Uterus (tissue), 3 donors: ENCODE measurements at regions not wholly inside any gene's neighbourhood (a gene's known extent, or its start where the extent isn't known, plus 50 kb on each side); places are given as distances from the start of the nearest gene placed in this dataset.

Source experiments
- DNase-seq, 2 donors: peaks; one replicate each; pipeline ENCODE4 v3.0.0-alpha.2; 2019 to 2020
- H3K27ac ChIP-seq, 2 donors: fragments of 200-600 bp; sonication (generic); 1 replicate in 1 of 2; 2 replicates in 1 of 2; pipeline ENCODE4 v1.5.1; 2016 to 2018
- H3K27me3 ChIP-seq, 2 donors: fragments of 200-600 bp; sonication (generic); one replicate each; pipeline ENCODE4 v1.5.1; 2018 to 2019; ENCODE audit warnings: control low read depth in 1 of 2
- H3K36me3 ChIP-seq, 2 donors: fragments of 200-600 bp; sonication (generic); one replicate each; pipeline ENCODE4 v1.5.1; 2019; ENCODE audit warnings: control low read depth in 1 of 2
- H3K4me1 ChIP-seq, 2 donors: fragments of 200-600 bp; sonication (generic); one replicate each; pipeline ENCODE4 v1.5.1; 2018 to 2019; ENCODE audit warnings: control low read depth in 1 of 2
- H3K4me3 ChIP-seq, 2 donors: fragments of 200-600 bp; sonication (generic); 1 replicate in 1 of 2; 2 replicates in 1 of 2; pipeline ENCODE4 v1.5.1; 2018 to 2019; ENCODE audit warnings: mild to moderate bottlenecking in 1 of 2
- H3K9me3 ChIP-seq, 2 donors: fragments of 200-600 bp; sonication (generic); one replicate each; pipeline ENCODE4 v1.5.1; 2019; ENCODE audit warnings: control low read depth in 1 of 2
- CTCF ChIP-seq, 4 experiments: fragments of 200-600 bp in 2 of 4; fragments of 450-650 bp in 2 of 4; sonication (generic) in 2 of 4; IDR thresholded peaks; one replicate each; pipeline ENCODE4 v1.5.1; 2016 to 2019; ENCODE audit warnings: antibody characterized with exemption in 4 of 4, mild to moderate bottlenecking in 2 of 4, moderate library complexity in 1 of 4
- POLR2A ChIP-seq, 2 donors: fragments of 450-650 bp; IDR thresholded peaks; one replicate each; pipeline ENCODE4 v1.6.1; 2016; ENCODE audit warnings: antibody characterized with exemption in 2 of 2, mild to moderate bottlenecking in 1 of 2, moderate library complexity in 1 of 2
- intact Hi-C: fragments of 100-400 bp; cut with DNase I; formaldehyde crosslinking; loops from one replicate; pipeline ENCODE4 v1.15.1; 2023; ENCODE audit warnings: low total_unique reads
- donor health status: DM: yes; HTN: yes; CAD: no.

- H3K4me1 ChIP-seq: no peaks in the 10 kb centered on the region
- no peak for TF ChIP-seq POLR2A (IDR thresholded peaks at IDR 0.05)
- TF ChIP-seq CTCF (IDR thresholded peaks at IDR 0.05): no peak
- H3K36me3 ChIP-seq: no peaks in the 10 kb centered on the region
- DNase-seq: no peak
- H3K9me3 ChIP-seq: no peaks in the 10 kb centered on the region
- no peak overlapping the region for H3K4me3 ChIP-seq
- no peak overlapping the region for H3K27ac ChIP-seq
- intact Hi-C loops: no loop called here
- no peaks in the 10 kb centered on the region for H3K27me3 ChIP-seq
These were observed 1135.7 kb upstream of the AGA start for GRCh38 chr4:178577933-178578332.

- Histone ChIP-seq H3K27me3 (no peaks in the 10 kb centered on the region), H3K4me1 (no peaks in the 10 kb centered on the region), H3K9me3 (no peaks in the 10 kb centered on the region), H3K36me3 (no peaks in the 10 kb centered on the region), H3K27ac (no peak overlapping the region), H3K4me3 (no peak overlapping the region)
- DNase-seq: no peak
- TF ChIP-seq CTCF (IDR thresholded peaks at IDR 0.05): no peak
- TF ChIP-seq POLR2A (IDR thresholded peaks at IDR 0.05): no peak
- intact Hi-C loops: no loop called here
These were observed 1153.4 kb upstream of the AGA start for GRCh38 chr4:178595500-178596138.

GRCh38 chr4:178598672-178599071, 1156.4 kb upstream of the AGA start:
- DNase-seq: no peak
- intact Hi-C loops: no loop called here
- TF ChIP-seq CTCF (IDR thresholded peaks at IDR 0.05) (no peak), POLR2A (IDR thresholded peaks at IDR 0.05) (no peak)
- no peaks in the 10 kb centered on the region for H3K27me3 ChIP-seq
- no peaks in the 10 kb centered on the region for H3K4me1 ChIP-seq
- no peaks in the 10 kb centered on the region for H3K36me3 ChIP-seq
- H3K4me3 ChIP-seq: no peak overlapping the region
- H3K9me3 ChIP-seq: no peaks in the 10 kb centered on the region
- no peak overlapping the region for H3K27ac ChIP-seq

DNA sequence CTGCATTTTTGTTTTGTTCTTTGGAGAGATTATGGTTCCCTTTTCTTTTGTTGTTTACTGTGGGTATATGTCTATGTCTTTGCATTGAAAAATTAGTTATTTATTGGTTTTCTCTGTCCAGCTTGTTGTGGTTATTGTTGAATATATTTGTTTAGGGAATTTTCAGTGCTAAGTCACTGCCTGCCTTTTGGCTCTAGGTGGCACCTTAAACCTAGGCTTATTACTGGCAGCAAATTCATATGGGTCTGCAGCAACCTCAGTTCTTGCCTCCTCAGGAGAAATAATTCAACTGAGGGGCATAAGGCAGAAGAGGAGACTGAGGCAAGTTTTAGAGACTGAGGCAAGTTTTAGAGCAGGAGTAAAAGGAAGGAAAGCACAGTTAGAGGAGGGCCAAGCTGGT, 1157.3 kb upstream of the AGA start:
- TF ChIP-seq POLR2A (IDR thresholded peaks at IDR 0.05) (no peak), CTCF (IDR thresholded peaks at IDR 0.05) (no peak)
- H3K27ac ChIP-seq: no peak overlapping the region
- intact Hi-C loops: no loop called here
- no peaks in the 10 kb centered on the region for H3K27me3 ChIP-seq
- no peaks in the 10 kb centered on the region for H3K4me1 ChIP-seq
- no peak overlapping the region for H3K4me3 ChIP-seq
- no peaks in the 10 kb centered on the region for H3K36me3 ChIP-seq
- no peaks in the 10 kb centered on the region for H3K9me3 ChIP-seq
- no peak for DNase-seq

GRCh38 chr4:178602833-178603232, 1160.6 kb upstream of the AGA start:
- no peaks in the 10 kb centered on the region for H3K27me3 ChIP-seq
- H3K4me3 ChIP-seq: no peak overlapping the region
- no peaks in the 10 kb centered on the region for H3K9me3 ChIP-seq
- H3K4me1 ChIP-seq: no peaks in the 10 kb centered on the region
- no peaks in the 10 kb centered on the region for H3K36me3 ChIP-seq
- DNase-seq: no peak
- no peak overlapping the region for H3K27ac ChIP-seq
- intact Hi-C loops: no loop called here
- TF ChIP-seq POLR2A (IDR thresholded peaks at IDR 0.05): no peak
- no peak for TF ChIP-seq CTCF (IDR thresholded peaks at IDR 0.05)
